KMS-11 (cell line): ENCODE measurements at regions not wholly inside any gene's neighbourhood (a gene's known extent, or its start where the extent isn't known, plus 50 kb on each side); places are given as distances from the start of the nearest gene placed in this dataset.
"Not testable (repeated sequence)": the region's sequence is repeated elsewhere in the genome, so short reads cannot be mapped to it uniquely, and the experiment has no call there.

Experiments used
- H2AFZ ChIP-seq: fragments of 200-600 bp; sonication (generic); 2 replicates; pipeline ENCODE4 v1.6.1; 2016; ENCODE audit warnings: antibody characterized with exemption, mixed run types, low read depth
- H3K27ac ChIP-seq: fragments of 200-600 bp; sonication (generic); 2 replicates; pipeline ENCODE4 v1.6.1; 2016; ENCODE audit warnings: mild to moderate bottlenecking, mixed run types
- H3K27me3 ChIP-seq: fragments of 200-600 bp; sonication (generic); 2 replicates; pipeline ENCODE4 v1.6.1; 2017; ENCODE audit warnings: mild to moderate bottlenecking, low read depth, mixed run types, moderate library complexity; ENCODE audit not compliant: insufficient read depth
- H3K36me3 ChIP-seq: fragments of 200-600 bp; sonication (generic); 2 replicates; pipeline ENCODE4 v1.6.1; 2017; ENCODE audit warnings: mild to moderate bottlenecking, mixed run types; ENCODE audit not compliant: insufficient read depth
- H3K4me1 ChIP-seq: fragments of 200-600 bp; sonication (generic); 2 replicates; pipeline ENCODE4 v1.6.1; 2016; ENCODE audit warnings: mild to moderate bottlenecking, low read depth, mixed run types; ENCODE audit not compliant: poor library complexity, severe bottlenecking
- H3K4me2 ChIP-seq: fragments of 200-600 bp; sonication (generic); 2 replicates; pipeline ENCODE4 v1.7.0; 2016; ENCODE audit warnings: mild to moderate bottlenecking, mixed run types
- H3K4me3 ChIP-seq: fragments of 200-600 bp; sonication (generic); IDR thresholded peaks from 2 replicates; pipeline ENCODE4 v1.6.1; 2017; ENCODE audit warnings: low read depth, low read length, mixed read lengths; ENCODE audit not compliant: insufficient read depth
- H3K79me2 ChIP-seq: fragments of 200-600 bp; sonication (generic); 2 replicates; pipeline ENCODE4 v1.6.1; 2016; ENCODE audit warnings: low read depth, mixed run types; ENCODE audit not compliant: insufficient read depth
- H3K9ac ChIP-seq: fragments of 200-600 bp; sonication (generic); 2 replicates; pipeline ENCODE4 v1.6.1; 2016; ENCODE audit warnings: mild to moderate bottlenecking, mixed run types
- H4K20me1 ChIP-seq: fragments of 200-600 bp; sonication (generic); 2 replicates; pipeline ENCODE4 v1.6.1; 2016; ENCODE audit warnings: mild to moderate bottlenecking, mixed run types; ENCODE audit not compliant: insufficient read depth
- CTCF ChIP-seq: fragments of 200-600 bp; sonication (generic); conservative IDR thresholded peaks from 2 replicates; pipeline ENCODE4 v1.6.1; 2017; ENCODE audit warnings: low read depth, mild to moderate bottlenecking, antibody characterized with exemption, low read length, moderate library complexity, mixed read lengths

GRCh38 chr1:148367596-148367995, 115.5 kb downstream of the PPIAL4G start:
- Histone ChIP-seq H3K27me3 (no peaks in the 10 kb centered on the region), H4K20me1 (no peaks in the 10 kb centered on the region), H2AFZ (no peak overlapping the region), H3K79me2 (no peaks in the 10 kb centered on the region), H3K4me3 (no peak overlapping the region), H3K36me3 (no peaks in the 10 kb centered on the region), H3K9ac (no peak overlapping the region), H3K27ac (no peak overlapping the region), H3K4me1 (peaks cover 3% of the 10 kb centered on the region), H3K4me2 (no peak overlapping the region)
- TF ChIP-seq CTCF = no peak

GRCh38 chr1:148366136-148366753, 116.9 kb downstream of the PPIAL4G start:
- not testable (repeated sequence) for H3K9ac ChIP-seq, H3K79me2 ChIP-seq, H2AFZ ChIP-seq, H3K4me3 ChIP-seq, H3K4me1 ChIP-seq, H3K36me3 ChIP-seq, H3K27ac ChIP-seq, H3K27me3 ChIP-seq, H4K20me1 ChIP-seq, H3K4me2 ChIP-seq

- not testable (repeated sequence) for H2AFZ ChIP-seq, H4K20me1 ChIP-seq, H3K36me3 ChIP-seq, H3K9ac ChIP-seq, H3K4me1 ChIP-seq, H3K4me2 ChIP-seq, H3K4me3 ChIP-seq, H3K79me2 ChIP-seq, H3K27ac ChIP-seq, H3K27me3 ChIP-seq
Measured at GRCh38 chr1:148365151-148365550, 118.0 kb downstream of the PPIAL4G start.

- not testable (repeated sequence) for H3K4me1 ChIP-seq, H3K79me2 ChIP-seq, H3K27ac ChIP-seq, H4K20me1 ChIP-seq, H2AFZ ChIP-seq, H3K36me3 ChIP-seq, H3K4me2 ChIP-seq, H3K9ac ChIP-seq, H3K4me3 ChIP-seq, H3K27me3 ChIP-seq
Measured at GRCh38 chr1:148363979-148364378, 119.1 kb downstream of the PPIAL4G start.

- H4K20me1 ChIP-seq = no peaks in the 10 kb centered on the region
- no peaks in the 10 kb centered on the region for H3K27me3 ChIP-seq
- no peaks in the 10 kb centered on the region for H3K79me2 ChIP-seq
- no peaks in the 10 kb centered on the region for H3K4me1 ChIP-seq
- H3K36me3 ChIP-seq = no peaks in the 10 kb centered on the region
- H2AFZ ChIP-seq = no peak overlapping the region
- H3K4me3 ChIP-seq = no peak overlapping the region
- no peak overlapping the region for H3K27ac ChIP-seq
- no peak for TF ChIP-seq CTCF
- H3K4me2 ChIP-seq = no peak overlapping the region
- no peak overlapping the region for H3K9ac ChIP-seq
Measured at GRCh38 chr1:148363439-148363810, 119.7 kb downstream of the PPIAL4G start.

GRCh38 chr1:148362626-148363438, 120.3 kb downstream of the PPIAL4G start:
- H2AFZ ChIP-seq = no peak overlapping the region
- H3K79me2 ChIP-seq = no peaks in the 10 kb centered on the region
- no peak overlapping the region for H3K4me3 ChIP-seq
- H3K36me3 ChIP-seq = no peaks in the 10 kb centered on the region
- no peak for TF ChIP-seq CTCF
- H3K4me2 ChIP-seq = no peak overlapping the region
- H3K27me3 ChIP-seq = no peaks in the 10 kb centered on the region
- no peaks in the 10 kb centered on the region for H3K4me1 ChIP-seq
- H4K20me1 ChIP-seq = no peaks in the 10 kb centered on the region
- no peak overlapping the region for H3K27ac ChIP-seq
- H3K9ac ChIP-seq = no peak overlapping the region
